SK-N-SH treated with all-trans-retinoic acid at 6 μM for 48 hours (cell line): ENCODE measurements at regions not wholly inside any gene's neighbourhood (a gene's known extent, or its start where the extent isn't known, plus 50 kb on each side); places are given as distances from the start of the nearest gene placed in this dataset.
A peak's percentile ranks its signal among the peaks of the same experiment; 100 is the strongest.

Experiments
- ATAC-seq: fragments of 200-7000 bp; cut with Tn5 transposase; 3 replicates; pipeline ENCODE4 v1.9.1; 2020; ENCODE audit warnings: mild to moderate bottlenecking, moderate library complexity
- ARNTL ChIP-seq: fragments of 450-650 bp; formaldehyde crosslinking; IDR thresholded peaks from 2 replicates; pipeline ENCODE4 v1.5.0; 2020; ENCODE audit warnings: low read depth, mild to moderate bottlenecking, moderate library complexity, borderline replicate concordance
- BACH2 ChIP-seq: fragments of 250-450 bp; sonication (Bioruptor Pico); IDR thresholded peaks from 2 replicates; pipeline ENCODE4 v1.9.0; 2021; ENCODE audit warnings: mild to moderate bottlenecking, borderline replicate concordance
- CSDC2 ChIP-seq: fragments of 250-450 bp; sonication (Bioruptor Pico); IDR thresholded peaks from 2 replicates; pipeline ENCODE4 v1.5.0; 2020; ENCODE audit warnings: mild to moderate bottlenecking, moderate library complexity
- ESRRG ChIP-seq: fragments of 250-450 bp; sonication (Bioruptor Pico); IDR thresholded peaks from 2 replicates; pipeline ENCODE4 v1.6.1; 2021; ENCODE audit warnings: mild to moderate bottlenecking
- GLIS3 ChIP-seq: fragments of 250-450 bp; sonication (Bioruptor Pico); IDR thresholded peaks from 2 replicates; pipeline ENCODE4 v1.5.0; 2020; ENCODE audit warnings: mild to moderate bottlenecking, moderate library complexity
- ISL1 ChIP-seq: fragments of 250-450 bp; sonication (Bioruptor Pico); IDR thresholded peaks from 2 replicates; pipeline ENCODE4 v2.1.2; 2022; ENCODE audit warnings: mild to moderate bottlenecking, moderate library complexity
- OSR1 ChIP-seq: fragments of 250-450 bp; sonication (Bioruptor Pico); IDR thresholded peaks from 2 replicates; pipeline ENCODE4 v1.8.0; 2022; ENCODE audit warnings: moderate library complexity, mild to moderate bottlenecking, inconsistent platforms
- PPARA ChIP-seq: fragments of 250-450 bp; sonication (Bioruptor Pico); IDR thresholded peaks from 2 replicates; pipeline ENCODE4 v1.5.0; 2020; ENCODE audit warnings: mild to moderate bottlenecking, borderline replicate concordance
- RARB ChIP-seq: fragments of 250-450 bp; sonication (Bioruptor Pico); IDR thresholded peaks from 2 replicates; pipeline ENCODE4 v1.8.0; 2021; ENCODE audit warnings: mild to moderate bottlenecking, moderate library complexity
- SNAI2 ChIP-seq: fragments of 250-450 bp; sonication (Bioruptor Pico); IDR thresholded peaks from 2 replicates; pipeline ENCODE4 v1.5.0; 2020; ENCODE audit warnings: mild to moderate bottlenecking, moderate library complexity
- TCF4 ChIP-seq: fragments of 250-450 bp; sonication (Bioruptor Pico); IDR thresholded peaks from 2 replicates; pipeline ENCODE4 v1.8.0; 2021; ENCODE audit warnings: mild to moderate bottlenecking, moderate library complexity, borderline replicate concordance
- TOX ChIP-seq: fragments of 250-450 bp; sonication (Bioruptor Pico); IDR thresholded peaks from 2 replicates; pipeline ENCODE4 v1.8.0; 2021; ENCODE audit warnings: mild to moderate bottlenecking, moderate library complexity, borderline replicate concordance
- ZC3H10 ChIP-seq: fragments of 250-450 bp; sonication (Bioruptor Pico); IDR thresholded peaks from 2 replicates; pipeline ENCODE4 v1.5.1; 2021; ENCODE audit warnings: mild to moderate bottlenecking, moderate library complexity
- ZFP3 ChIP-seq: fragments of 250-450 bp; sonication (Bioruptor Pico); IDR thresholded peaks from 2 replicates; pipeline ENCODE4 v1.5.0; 2020; ENCODE audit warnings: mild to moderate bottlenecking, moderate library complexity
- ZFP30 ChIP-seq: fragments of 450-650 bp; formaldehyde crosslinking; IDR thresholded peaks from 2 replicates; pipeline ENCODE4 v1.5.0; 2022; ENCODE audit warnings: mild to moderate bottlenecking, moderate library complexity
- ZNF565 ChIP-seq: fragments of 450-650 bp; formaldehyde crosslinking; conservative IDR thresholded peaks from 2 replicates; pipeline ENCODE4 v1.5.0; 2020; ENCODE audit warnings: low read depth, mild to moderate bottlenecking, moderate library complexity
- ZNF70 ChIP-seq: fragments of 450-650 bp; formaldehyde crosslinking; IDR thresholded peaks from 2 replicates; pipeline ENCODE4 v1.5.0; 2020; ENCODE audit warnings: mild to moderate bottlenecking, moderate library complexity
- ZNF8 ChIP-seq: fragments of 450-650 bp; formaldehyde crosslinking; IDR thresholded peaks from 2 replicates; pipeline ENCODE4 v1.5.0; 2020; ENCODE audit warnings: mild to moderate bottlenecking, moderate library complexity
- TF ChIP-seq, protein P1 (sequence below): fragments of 250-450 bp; sonication (Bioruptor Pico); IDR thresholded peaks from 2 replicates; pipeline ENCODE4 v1.5.1; 2021; ENCODE audit warnings: mild to moderate bottlenecking, moderate library complexity
- TF ChIP-seq, protein P2 (sequence below): fragments of 250-450 bp; sonication (Bioruptor Pico); IDR thresholded peaks from 2 replicates; pipeline ENCODE4 v1.8.0; 2020; ENCODE audit warnings: mild to moderate bottlenecking, moderate library complexity, borderline replicate concordance
- TF ChIP-seq, protein P3 (sequence below): fragments of 250-450 bp; sonication (Bioruptor Pico); IDR thresholded peaks from 2 replicates; pipeline ENCODE4 v1.5.0; 2020; ENCODE audit warnings: mild to moderate bottlenecking, moderate library complexity
- TF ChIP-seq, protein P4 (sequence below): fragments of 250-450 bp; sonication (Bioruptor Pico); IDR thresholded peaks from 2 replicates; pipeline ENCODE4 v1.5.1; 2020; ENCODE audit warnings: low read depth, mild to moderate bottlenecking, moderate library complexity

DNA sequence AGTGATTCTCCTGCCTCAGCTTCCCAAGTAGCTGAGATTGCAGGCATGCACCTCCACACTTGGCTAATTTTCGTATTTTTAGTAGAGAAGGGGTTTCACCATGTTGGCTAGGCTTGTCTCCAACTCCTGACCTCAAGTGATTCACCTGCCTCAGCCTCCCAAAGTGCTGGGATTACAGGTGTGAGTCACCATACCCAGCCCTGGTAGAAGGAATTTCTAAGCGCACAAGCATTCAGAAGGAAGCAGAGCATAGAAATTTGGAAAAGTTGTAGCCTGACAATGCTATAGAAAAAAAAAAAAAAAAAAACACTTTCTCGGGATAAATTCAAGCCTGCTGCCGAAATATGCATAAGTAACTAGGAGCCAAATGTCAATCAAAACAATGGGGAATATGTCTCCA, 249.4 kb downstream of the GRB14 start:
- TF ChIP-seq, protein P1, sequence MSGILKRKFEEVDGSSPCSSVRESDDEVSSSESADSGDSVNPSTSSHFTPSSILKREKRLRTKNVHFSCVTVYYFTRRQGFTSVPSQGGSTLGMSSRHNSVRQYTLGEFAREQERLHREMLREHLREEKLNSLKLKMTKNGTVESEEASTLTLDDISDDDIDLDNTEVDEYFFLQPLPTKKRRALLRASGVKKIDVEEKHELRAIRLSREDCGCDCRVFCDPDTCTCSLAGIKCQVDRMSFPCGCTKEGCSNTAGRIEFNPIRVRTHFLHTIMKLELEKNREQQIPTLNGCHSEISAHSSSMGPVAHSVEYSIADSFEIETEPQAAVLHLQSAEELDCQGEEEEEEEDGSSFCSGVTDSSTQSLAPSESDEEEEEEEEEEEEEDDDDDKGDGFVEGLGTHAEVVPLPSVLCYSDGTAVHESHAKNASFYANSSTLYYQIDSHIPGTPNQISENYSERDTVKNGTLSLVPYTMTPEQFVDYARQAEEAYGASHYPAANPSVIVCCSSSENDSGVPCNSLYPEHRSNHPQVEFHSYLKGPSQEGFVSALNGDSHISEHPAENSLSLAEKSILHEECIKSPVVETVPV (CRISPR knock-in tag), result no peak
- no peak for TF ChIP-seq ZNF70 (CRISPR knock-in tag)
- TF ChIP-seq GLIS3 (CRISPR knock-in tag), result no peak
- TF ChIP-seq, protein P2, sequence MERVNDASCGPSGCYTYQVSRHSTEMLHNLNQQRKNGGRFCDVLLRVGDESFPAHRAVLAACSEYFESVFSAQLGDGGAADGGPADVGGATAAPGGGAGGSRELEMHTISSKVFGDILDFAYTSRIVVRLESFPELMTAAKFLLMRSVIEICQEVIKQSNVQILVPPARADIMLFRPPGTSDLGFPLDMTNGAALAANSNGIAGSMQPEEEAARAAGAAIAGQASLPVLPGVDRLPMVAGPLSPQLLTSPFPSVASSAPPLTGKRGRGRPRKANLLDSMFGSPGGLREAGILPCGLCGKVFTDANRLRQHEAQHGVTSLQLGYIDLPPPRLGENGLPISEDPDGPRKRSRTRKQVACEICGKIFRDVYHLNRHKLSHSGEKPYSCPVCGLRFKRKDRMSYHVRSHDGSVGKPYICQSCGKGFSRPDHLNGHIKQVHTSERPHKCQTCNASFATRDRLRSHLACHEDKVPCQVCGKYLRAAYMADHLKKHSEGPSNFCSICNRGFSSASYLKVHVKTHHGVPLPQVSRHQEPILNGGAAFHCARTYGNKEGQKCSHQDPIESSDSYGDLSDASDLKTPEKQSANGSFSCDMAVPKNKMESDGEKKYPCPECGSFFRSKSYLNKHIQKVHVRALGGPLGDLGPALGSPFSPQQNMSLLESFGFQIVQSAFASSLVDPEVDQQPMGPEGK, result no peak
- TF ChIP-seq BACH2 (CRISPR knock-in tag), result no peak
- no peak for TF ChIP-seq OSR1 (CRISPR knock-in tag)
- TF ChIP-seq, protein P3, sequence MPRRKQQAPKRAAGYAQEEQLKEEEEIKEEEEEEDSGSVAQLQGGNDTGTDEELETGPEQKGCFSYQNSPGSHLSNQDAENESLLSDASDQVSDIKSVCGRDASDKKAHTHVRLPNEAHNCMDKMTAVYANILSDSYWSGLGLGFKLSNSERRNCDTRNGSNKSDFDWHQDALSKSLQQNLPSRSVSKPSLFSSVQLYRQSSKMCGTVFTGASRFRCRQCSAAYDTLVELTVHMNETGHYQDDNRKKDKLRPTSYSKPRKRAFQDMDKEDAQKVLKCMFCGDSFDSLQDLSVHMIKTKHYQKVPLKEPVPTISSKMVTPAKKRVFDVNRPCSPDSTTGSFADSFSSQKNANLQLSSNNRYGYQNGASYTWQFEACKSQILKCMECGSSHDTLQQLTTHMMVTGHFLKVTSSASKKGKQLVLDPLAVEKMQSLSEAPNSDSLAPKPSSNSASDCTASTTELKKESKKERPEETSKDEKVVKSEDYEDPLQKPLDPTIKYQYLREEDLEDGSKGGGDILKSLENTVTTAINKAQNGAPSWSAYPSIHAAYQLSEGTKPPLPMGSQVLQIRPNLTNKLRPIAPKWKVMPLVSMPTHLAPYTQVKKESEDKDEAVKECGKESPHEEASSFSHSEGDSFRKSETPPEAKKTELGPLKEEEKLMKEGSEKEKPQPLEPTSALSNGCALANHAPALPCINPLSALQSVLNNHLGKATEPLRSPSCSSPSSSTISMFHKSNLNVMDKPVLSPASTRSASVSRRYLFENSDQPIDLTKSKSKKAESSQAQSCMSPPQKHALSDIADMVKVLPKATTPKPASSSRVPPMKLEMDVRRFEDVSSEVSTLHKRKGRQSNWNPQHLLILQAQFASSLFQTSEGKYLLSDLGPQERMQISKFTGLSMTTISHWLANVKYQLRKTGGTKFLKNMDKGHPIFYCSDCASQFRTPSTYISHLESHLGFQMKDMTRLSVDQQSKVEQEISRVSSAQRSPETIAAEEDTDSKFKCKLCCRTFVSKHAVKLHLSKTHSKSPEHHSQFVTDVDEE, result no peak
- no peak for TF ChIP-seq ZC3H10 (CRISPR knock-in tag)
- TF ChIP-seq CSDC2 (CRISPR knock-in tag), result no peak
- no peak for TF ChIP-seq ZNF8 (CRISPR knock-in tag)
- no peak for TF ChIP-seq ARNTL (CRISPR knock-in tag)
- TF ChIP-seq ZNF565 (CRISPR knock-in tag), result no peak
- TF ChIP-seq TOX (CRISPR knock-in tag), result no peak
- TF ChIP-seq RARB (CRISPR knock-in tag), result no peak
- no peak for TF ChIP-seq ZFP30 (CRISPR knock-in tag)
- TF ChIP-seq ISL1, result no peak
- TF ChIP-seq SNAI2 (CRISPR knock-in tag), result no peak
- no peak for TF ChIP-seq ZFP3
- no peak for TF ChIP-seq ESRRG
- ATAC-seq, result no peak

DNA sequence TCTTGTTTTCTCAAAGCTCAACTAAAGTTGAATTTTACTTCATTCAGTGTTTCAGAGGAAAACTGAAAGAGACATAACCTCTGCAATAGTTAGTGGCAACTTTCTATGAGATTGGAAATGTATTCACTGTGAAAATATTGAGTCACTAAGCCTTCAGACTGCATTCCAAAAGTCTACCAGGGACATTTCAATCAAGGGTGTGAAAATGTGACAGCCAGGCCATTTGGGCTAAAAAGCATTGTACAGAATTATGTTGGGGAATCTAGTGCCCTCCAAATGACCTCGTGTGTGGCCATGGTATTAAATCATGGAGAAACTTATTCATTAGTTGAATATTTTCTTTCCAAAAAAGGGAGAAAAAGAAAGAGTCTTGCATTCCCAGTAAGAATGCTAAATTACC, 251.9 kb downstream of the GRB14 start:
- no peak for ATAC-seq
- TF ChIP-seq ZNF565 (CRISPR knock-in tag), result no peak

DNA sequence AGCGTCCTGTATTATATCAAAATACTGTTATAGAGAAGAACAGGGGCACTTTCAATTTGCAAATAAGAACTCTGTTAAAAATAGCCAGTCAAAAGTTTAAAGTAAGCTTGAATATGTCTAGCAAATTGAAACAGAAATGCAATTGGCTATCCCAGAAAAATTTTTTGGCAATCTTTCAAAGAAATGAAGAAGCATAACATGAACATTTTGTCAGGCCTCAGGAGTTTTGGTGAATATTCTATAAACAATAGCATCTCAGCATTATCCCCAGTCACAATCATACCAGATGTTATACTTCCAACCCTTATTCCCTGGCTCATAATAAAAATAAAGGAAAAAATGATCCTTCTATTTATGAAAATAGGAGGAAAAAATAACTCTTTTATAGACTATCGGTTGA, 252.4 kb downstream of the GRB14 start:
- ATAC-seq, result peak; percentile 60; the same call in 2 of the 3 replicates

More for the DNA sequence above, 252.4 kb downstream of the GRB14 start:
- no peak for TF ChIP-seq ZC3H10 (CRISPR knock-in tag)
- TF ChIP-seq ISL1, result no peak
- TF ChIP-seq TOX (CRISPR knock-in tag), result no peak
- TF ChIP-seq, protein P4, sequence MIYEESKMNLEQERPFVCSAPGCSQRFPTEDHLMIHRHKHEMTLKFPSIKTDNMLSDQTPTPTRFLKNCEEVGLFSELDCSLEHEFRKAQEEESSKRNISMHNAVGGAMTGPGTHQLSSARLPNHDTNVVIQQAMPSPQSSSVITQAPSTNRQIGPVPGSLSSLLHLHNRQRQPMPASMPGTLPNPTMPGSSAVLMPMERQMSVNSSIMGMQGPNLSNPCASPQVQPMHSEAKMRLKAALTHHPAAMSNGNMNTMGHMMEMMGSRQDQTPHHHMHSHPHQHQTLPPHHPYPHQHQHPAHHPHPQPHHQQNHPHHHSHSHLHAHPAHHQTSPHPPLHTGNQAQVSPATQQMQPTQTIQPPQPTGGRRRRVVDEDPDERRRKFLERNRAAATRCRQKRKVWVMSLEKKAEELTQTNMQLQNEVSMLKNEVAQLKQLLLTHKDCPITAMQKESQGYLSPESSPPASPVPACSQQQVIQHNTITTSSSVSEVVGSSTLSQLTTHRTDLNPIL (CRISPR knock-in tag), result no peak
- no peak for TF ChIP-seq SNAI2 (CRISPR knock-in tag)
- TF ChIP-seq TCF4, result no peak
- TF ChIP-seq ZNF70 (CRISPR knock-in tag), result no peak
- TF ChIP-seq CSDC2 (CRISPR knock-in tag), result no peak
- no peak for TF ChIP-seq OSR1 (CRISPR knock-in tag)
- TF ChIP-seq ZFP3, result no peak
- TF ChIP-seq PPARA (CRISPR knock-in tag), result no peak
- TF ChIP-seq, protein P1 (CRISPR knock-in tag), result no peak
- TF ChIP-seq, protein P3, result no peak
- TF ChIP-seq ZNF565 (CRISPR knock-in tag), result no peak
